AG08396 (cell line): ENCODE measurements at regions not wholly inside any gene's neighbourhood (a gene's known extent, or its start where the extent isn't known, plus 50 kb on each side); places are given as distances from the start of the nearest gene placed in this dataset.
"Not testable (repeated sequence)": the region's sequence is repeated elsewhere in the genome, so short reads cannot be mapped to it uniquely, and the experiment has no call there.

Experiments
- DNase-seq: peaks from one replicate; pipeline ENCODE4 v3.0.0; 2012; ENCODE audit warnings: low spot score, mixed read lengths

- no peak for DNase-seq
These were observed 65.8 kb downstream of the SPIN4 start for GRCh38 chrX:63285375-63285774.

GRCh38 chrX:63284659-63285058 is 66.5 kb downstream of the SPIN4 start:
- no peak for DNase-seq

- DNase-seq: no peak
These were observed 67.8 kb downstream of the SPIN4 start for GRCh38 chrX:63283348-63283747.

GRCh38 chrX:63282828-63283227 is 68.3 kb downstream of the SPIN4 start:
- no peak for DNase-seq

- DNase-seq: no peak
These were observed 69.1 kb downstream of the SPIN4 start for GRCh38 chrX:63282077-63282476.

GRCh38 chrX:63281465-63281864 is 69.7 kb downstream of the SPIN4 start:
- no peak for DNase-seq

- not testable (repeated sequence) for DNase-seq
These were observed 73.7 kb downstream of the SPIN4 start for GRCh38 chrX:63277394-63277793.

GRCh38 chrX:63275127-63275526 is 76.0 kb downstream of the SPIN4 start:
- peak; percentile 29 for DNase-seq

GRCh38 chrX:63270873-63271272 is 80.3 kb downstream of the SPIN4 start:
- no peak for DNase-seq

- no peak for DNase-seq
These were observed 93.0 kb downstream of the SPIN4 start for GRCh38 chrX:63258144-63258543.

- DNase-seq: peak; percentile 31
These were observed 100.8 kb downstream of the SPIN4 start for GRCh38 chrX:63250253-63250868.

GRCh38 chrX:63242689-63243088 is 108.4 kb downstream of the SPIN4 start:
- not testable (repeated sequence) for DNase-seq

- not testable (repeated sequence) for DNase-seq
These were observed 115.2 kb downstream of the SPIN4 start for GRCh38 chrX:63235963-63236362.

GRCh38 chrX:63233013-63233412 is 118.1 kb downstream of the SPIN4 start:
- not testable (repeated sequence) for DNase-seq

GRCh38 chrX:63218202-63218601 is 132.9 kb downstream of the SPIN4 start:
- not testable (repeated sequence) for DNase-seq

GRCh38 chrX:63217549-63217948 is 133.6 kb downstream of the SPIN4 start:
- not testable (repeated sequence) for DNase-seq

GRCh38 chrX:63209645-63210044 is 141.5 kb downstream of the SPIN4 start:
- not testable (repeated sequence) for DNase-seq

GRCh38 chrX:63209128-63209527 is 142.0 kb downstream of the SPIN4 start:
- not testable (repeated sequence) for DNase-seq

- not testable (repeated sequence) for DNase-seq
These were observed 146.7 kb downstream of the SPIN4 start for GRCh38 chrX:63204266-63205074.

GRCh38 chrX:63201987-63202386 is 149.1 kb downstream of the SPIN4 start:
- DNase-seq: not testable (repeated sequence)

GRCh38 chrX:63198693-63199092 is 152.4 kb downstream of the SPIN4 start:
- DNase-seq: not testable (repeated sequence)

GRCh38 chrX:63192366-63193041 is 158.6 kb downstream of the SPIN4 start:
- not testable (repeated sequence) for DNase-seq

- no peak for DNase-seq
These were observed 165.0 kb downstream of the SPIN4 start for GRCh38 chrX:63186137-63186536.
